Upper lobe of right lung (tissue), 1 donor: ENCODE measurements at regions not wholly inside any gene's neighbourhood (a gene's known extent, or its start where the extent isn't known, plus 50 kb on each side); places are given as distances from the start of the nearest gene placed in this dataset.

Experiments
- ATAC-seq: fragments of 200-7000 bp; cut with Tn5 transposase; one replicate; pipeline ENCODE4 v1.9.1; 2020; ENCODE audit warnings: mild to moderate bottlenecking, moderate library complexity
- DNase-seq: peaks from one replicate; pipeline ENCODE4 v3.0.0-alpha.2; 2020
- H3K27ac ChIP-seq: fragments of 200-600 bp; one replicate; pipeline ENCODE4 v1.8.0; 2022
- H3K27me3 ChIP-seq: fragments of 200-600 bp; one replicate; pipeline ENCODE4 v1.8.0; 2022; ENCODE audit warnings: mild to moderate bottlenecking
- H3K36me3 ChIP-seq: fragments of 200-600 bp; one replicate; pipeline ENCODE4 v1.8.0; 2022
- H3K4me1 ChIP-seq: fragments of 200-600 bp; one replicate; pipeline ENCODE4 v1.8.0; 2022
- H3K4me3 ChIP-seq: fragments of 200-600 bp; one replicate; pipeline ENCODE4 v1.8.0; 2022; ENCODE audit warnings: mild to moderate bottlenecking
- H3K9me3 ChIP-seq: fragments of 200-600 bp; one replicate; pipeline ENCODE4 v1.8.0; 2022
- CTCF ChIP-seq: fragments of 200-600 bp; IDR thresholded peaks from one replicate; pipeline ENCODE4 v1.8.0; 2022; ENCODE audit warnings: antibody characterized with exemption
- intact Hi-C: fragments of 100-400 bp; cut with DNase I; formaldehyde crosslinking; loops from one replicate; pipeline ENCODE4 v1.11.0; 2022
- donor health status: DM: no; HTN: yes; CAD: no; lungs with severe emphysema.

- Histone ChIP-seq H3K27ac (no peak overlapping the region), H3K27me3 (no peaks in the 10 kb centered on the region), H3K4me3 (no peak overlapping the region), H3K4me1 (no peaks in the 10 kb centered on the region), H3K9me3 (no peaks in the 10 kb centered on the region), H3K36me3 (no peaks in the 10 kb centered on the region)
- intact Hi-C loops: no loop called here
- no peak for ATAC-seq
- DNase-seq: no peak
- no peak for TF ChIP-seq CTCF
These were observed 692.0 kb downstream of the NCAM2 start for GRCh38 chr21:21690068-21690665.

- DNase-seq: no peak
- no peak for ATAC-seq
- no peaks in the 10 kb centered on the region for H3K9me3 ChIP-seq
- no peak overlapping the region for H3K4me3 ChIP-seq
- H3K27me3 ChIP-seq: no peaks in the 10 kb centered on the region
- intact Hi-C loops: no loop called here
- no peak for TF ChIP-seq CTCF
- no peak overlapping the region for H3K27ac ChIP-seq
- H3K36me3 ChIP-seq: no peaks in the 10 kb centered on the region
- H3K4me1 ChIP-seq: no peaks in the 10 kb centered on the region
These were observed 714.7 kb downstream of the NCAM2 start for GRCh38 chr21:21712748-21713520.

- H3K4me1 ChIP-seq: no peaks in the 10 kb centered on the region
- no peaks in the 10 kb centered on the region for H3K36me3 ChIP-seq
- no peak overlapping the region for H3K4me3 ChIP-seq
- no peak overlapping the region for H3K27ac ChIP-seq
- intact Hi-C loops: no loop called here
- TF ChIP-seq CTCF: no peak
- ATAC-seq (no peak), DNase-seq (no peak)
- no peaks in the 10 kb centered on the region for H3K9me3 ChIP-seq
- H3K27me3 ChIP-seq: no peaks in the 10 kb centered on the region
These were observed 715.5 kb downstream of the NCAM2 start for GRCh38 chr21:21713651-21714180.

- Histone ChIP-seq H3K27ac (no peak overlapping the region), H3K9me3 (no peaks in the 10 kb centered on the region), H3K4me1 (no peaks in the 10 kb centered on the region), H3K36me3 (no peaks in the 10 kb centered on the region), H3K4me3 (no peak overlapping the region), H3K27me3 (no peaks in the 10 kb centered on the region)
- DNase-seq: no peak
- intact Hi-C loops: no loop called here
- TF ChIP-seq CTCF: no peak
- ATAC-seq: no peak
These were observed 716.2 kb downstream of the NCAM2 start for GRCh38 chr21:21714426-21714825.

GRCh38 chr21:21715266-21715969 is 717.2 kb downstream of the NCAM2 start:
- no peak for TF ChIP-seq CTCF
- no peaks in the 10 kb centered on the region for H3K27me3 ChIP-seq
- ATAC-seq (no peak), DNase-seq (no peak)
- no peaks in the 10 kb centered on the region for H3K9me3 ChIP-seq
- intact Hi-C loops: no loop called here
- H3K4me1 ChIP-seq: no peaks in the 10 kb centered on the region
- no peak overlapping the region for H3K4me3 ChIP-seq
- no peaks in the 10 kb centered on the region for H3K36me3 ChIP-seq
- H3K27ac ChIP-seq: no peak overlapping the region
